ENCODE measurements at regions not wholly inside any gene's neighbourhood (a gene's known extent, or its start where the extent isn't known, plus 50 kb on each side); places are given as distances from the start of the nearest gene placed in this dataset.

DNA sequence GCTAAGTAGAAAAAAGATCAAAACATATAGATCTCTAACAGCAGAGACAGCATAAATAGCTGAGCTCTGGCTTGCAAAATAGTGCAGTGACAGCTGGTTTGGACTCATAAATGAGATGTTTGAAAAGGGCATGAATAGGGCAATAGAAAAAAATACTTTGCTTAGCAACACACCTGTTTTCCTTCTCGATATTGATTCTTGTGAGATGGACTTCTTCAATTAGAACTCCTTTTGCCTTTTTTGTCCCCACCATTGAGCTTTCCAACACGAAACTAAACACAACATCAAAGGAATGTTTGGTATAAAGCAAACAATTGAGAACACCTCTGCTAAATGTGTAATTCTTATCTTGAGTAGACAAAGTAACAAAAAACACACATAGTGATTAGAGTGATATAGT lies 726.3 kb downstream of the RAPGEF2 start:
- H3K9me3 ChIP-seq (replicated peaks; ENCODE audit: insufficient read depth, low read length), result no peaks in the 10 kb centered on the region
- H3K4me1 ChIP-seq (ENCODE audit: low read length), result no peaks in the 10 kb centered on the region
- no peak overlapping the region for H3K27ac ChIP-seq (ENCODE audit: low read length)
- no peaks in the 10 kb centered on the region for H3K36me3 ChIP-seq (replicated peaks; ENCODE audit: insufficient read depth, low read length)
- H3F3A ChIP-seq (ENCODE audit: insufficient read depth, low read length), result no peaks in the 10 kb centered on the region
- TF ChIP-seq, protein P1, sequence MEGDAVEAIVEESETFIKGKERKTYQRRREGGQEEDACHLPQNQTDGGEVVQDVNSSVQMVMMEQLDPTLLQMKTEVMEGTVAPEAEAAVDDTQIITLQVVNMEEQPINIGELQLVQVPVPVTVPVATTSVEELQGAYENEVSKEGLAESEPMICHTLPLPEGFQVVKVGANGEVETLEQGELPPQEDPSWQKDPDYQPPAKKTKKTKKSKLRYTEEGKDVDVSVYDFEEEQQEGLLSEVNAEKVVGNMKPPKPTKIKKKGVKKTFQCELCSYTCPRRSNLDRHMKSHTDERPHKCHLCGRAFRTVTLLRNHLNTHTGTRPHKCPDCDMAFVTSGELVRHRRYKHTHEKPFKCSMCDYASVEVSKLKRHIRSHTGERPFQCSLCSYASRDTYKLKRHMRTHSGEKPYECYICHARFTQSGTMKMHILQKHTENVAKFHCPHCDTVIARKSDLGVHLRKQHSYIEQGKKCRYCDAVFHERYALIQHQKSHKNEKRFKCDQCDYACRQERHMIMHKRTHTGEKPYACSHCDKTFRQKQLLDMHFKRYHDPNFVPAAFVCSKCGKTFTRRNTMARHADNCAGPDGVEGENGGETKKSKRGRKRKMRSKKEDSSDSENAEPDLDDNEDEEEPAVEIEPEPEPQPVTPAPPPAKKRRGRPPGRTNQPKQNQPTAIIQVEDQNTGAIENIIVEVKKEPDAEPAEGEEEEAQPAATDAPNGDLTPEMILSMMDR (IDR thresholded peaks at IDR 0.05; ENCODE audit: low read length), result no peak
- TF ChIP-seq EZH2 (optimal IDR thresholded peaks at IDR 0.05; ENCODE audit: low read depth, low read length) (no peak), EZH2phosphoT487 (IDR thresholded peaks at IDR 0.05; ENCODE audit: low read length) (no peak)
- H3K4me3 ChIP-seq (ENCODE audit: low read length), result no peak overlapping the region
- H3K4me2 ChIP-seq (ENCODE audit: low read depth, low read length), result no peak overlapping the region
- DNase-seq, result no peak
- H3K9ac ChIP-seq (ENCODE audit: low read length), result no peak overlapping the region
- H3K27me3 ChIP-seq (replicated peaks; ENCODE audit: insufficient read depth, low read length), result no peaks in the 10 kb centered on the region
- H4K20me1 ChIP-seq (ENCODE audit: insufficient read depth, low read length), result no peaks in the 10 kb centered on the region
- no peaks in the 10 kb centered on the region for H3K79me2 ChIP-seq (ENCODE audit: low read length)
- H3K9me2 ChIP-seq (replicated peaks; ENCODE audit: insufficient read depth, low read length), result no peaks in the 10 kb centered on the region
- H2AFZ ChIP-seq (ENCODE audit: low read length), result no peak overlapping the region

DNA sequence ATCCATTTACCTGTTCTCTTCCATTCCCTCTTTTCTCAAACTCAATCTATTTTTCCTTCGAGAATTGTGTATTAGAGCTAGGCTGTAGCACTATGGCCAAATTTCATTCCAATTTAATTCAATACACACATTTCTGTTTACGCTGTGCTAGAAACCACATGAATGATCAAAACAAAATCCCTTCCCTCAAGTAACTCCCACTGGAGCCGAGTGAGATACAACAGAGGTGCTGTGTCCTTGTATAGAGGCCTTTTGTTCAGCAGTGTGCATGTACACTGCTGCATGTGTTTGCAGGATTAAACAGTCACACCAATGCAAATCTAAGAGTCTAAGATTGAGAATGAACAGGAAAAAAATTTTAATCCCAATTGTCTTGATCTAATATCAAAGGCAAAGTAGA lies 734.2 kb downstream of the RAPGEF2 start:
- no peaks in the 10 kb centered on the region for H3K4me1 ChIP-seq (ENCODE audit: low read length)
- H3K9me2 ChIP-seq (replicated peaks; ENCODE audit: insufficient read depth, low read length), result no peaks in the 10 kb centered on the region
- H3K9ac ChIP-seq (ENCODE audit: low read length), result no peak overlapping the region
- no peak overlapping the region for H2AFZ ChIP-seq (ENCODE audit: low read length)
- H3K36me3 ChIP-seq (replicated peaks; ENCODE audit: insufficient read depth, low read length), result no peaks in the 10 kb centered on the region
- H3K4me2 ChIP-seq (ENCODE audit: low read depth, low read length), result no peak overlapping the region
- H4K20me1 ChIP-seq (ENCODE audit: insufficient read depth, low read length), result no peaks in the 10 kb centered on the region
- DNase-seq, result no peak
- H3K27ac ChIP-seq (ENCODE audit: low read length), result no peak overlapping the region
- no peaks in the 10 kb centered on the region for H3K27me3 ChIP-seq (replicated peaks; ENCODE audit: insufficient read depth, low read length)
- H3K9me3 ChIP-seq (replicated peaks; ENCODE audit: insufficient read depth, low read length), result no peaks in the 10 kb centered on the region
- H3K79me2 ChIP-seq (ENCODE audit: low read length), result no peaks in the 10 kb centered on the region
- H3K4me3 ChIP-seq (ENCODE audit: low read length), result no peak overlapping the region
- TF ChIP-seq EZH2phosphoT487 (IDR thresholded peaks at IDR 0.05; ENCODE audit: low read length), result no peak
- TF ChIP-seq, protein P1 (IDR thresholded peaks at IDR 0.05; ENCODE audit: low read length), result no peak
- TF ChIP-seq EZH2 (optimal IDR thresholded peaks at IDR 0.05; ENCODE audit: low read depth, low read length), result no peak
- H3F3A ChIP-seq (ENCODE audit: insufficient read depth, low read length), result no peaks in the 10 kb centered on the region

DNA sequence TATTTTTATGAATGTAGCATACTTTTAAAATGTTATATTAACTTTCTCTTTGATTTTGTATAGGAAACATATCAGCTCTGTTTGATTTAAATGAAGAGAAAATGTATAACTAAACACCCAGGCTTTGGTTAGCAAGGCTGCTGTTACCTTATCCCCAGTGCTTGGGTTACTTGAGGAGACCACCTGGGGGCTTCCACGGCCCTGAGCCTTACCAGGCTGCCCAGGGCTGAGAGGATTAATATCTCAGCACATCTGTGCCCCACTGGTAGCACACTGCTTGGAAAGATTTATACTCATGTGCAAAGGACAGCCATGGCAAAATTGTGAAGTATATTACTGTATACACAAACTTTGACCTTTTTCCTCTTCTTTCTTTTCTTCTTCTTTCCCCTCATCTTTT lies 752.9 kb downstream of the RAPGEF2 start:
- Histone ChIP-seq H3K36me3 (replicated peaks; ENCODE audit: insufficient read depth, low read length) (no peaks in the 10 kb centered on the region), H3K79me2 (ENCODE audit: low read length) (no peaks in the 10 kb centered on the region), H3K27ac (ENCODE audit: low read length) (no peak overlapping the region), H3K9me2 (replicated peaks; ENCODE audit: insufficient read depth, low read length) (no peaks in the 10 kb centered on the region), H3K9ac (ENCODE audit: low read length) (no peak overlapping the region), H3F3A (ENCODE audit: insufficient read depth, low read length) (no peaks in the 10 kb centered on the region), H3K4me3 (ENCODE audit: low read length) (no peak overlapping the region), H3K27me3 (replicated peaks; ENCODE audit: insufficient read depth, low read length) (no peaks in the 10 kb centered on the region), H3K4me2 (ENCODE audit: low read depth, low read length) (no peak overlapping the region), H3K4me1 (ENCODE audit: low read length) (no peaks in the 10 kb centered on the region), H3K9me3 (replicated peaks; ENCODE audit: insufficient read depth, low read length) (no peaks in the 10 kb centered on the region), H2AFZ (ENCODE audit: low read length) (no peak overlapping the region), H4K20me1 (ENCODE audit: insufficient read depth, low read length) (no peaks in the 10 kb centered on the region)
- DNase-seq, result no peak
- TF ChIP-seq EZH2phosphoT487 (IDR thresholded peaks at IDR 0.05; ENCODE audit: low read length), result no peak
- TF ChIP-seq EZH2 (optimal IDR thresholded peaks at IDR 0.05; ENCODE audit: low read depth, low read length), result no peak
- TF ChIP-seq, protein P1 (IDR thresholded peaks at IDR 0.05; ENCODE audit: low read length), result no peak

All from MM.1S (cell line).